Kidney (tissue), 13 donors: ENCODE measurements at regions not wholly inside any gene's neighbourhood (a gene's known extent, or its start where the extent isn't known, plus 50 kb on each side); places are given as distances from the start of the nearest gene placed in this dataset.

ENCODE experiments used
- DNase-seq, 5 donors: peaks; one replicate each; pipeline ENCODE4 v3.0.0-alpha.2; 2013 to 2020
- FAIRE-seq: peaks from 2 replicates; lab custom pipeline; 2012; peaks lifted over from hg19 to GRCh38; lab: Jason Lieb, UNC
- H3K27ac ChIP-seq, 2 donors: one replicate each; pipeline ENCODE4 v1.7.0; 2013; ENCODE audit warnings: low read depth in 2 of 2, low read length in 2 of 2, inconsistent platforms in 1 of 2
- H3K27me3 ChIP-seq: one replicate; pipeline ENCODE4 v1.7.1; 2013; ENCODE audit warnings: low read length, inconsistent platforms; ENCODE audit not compliant: control insufficient read depth, insufficient read depth
- H3K36me3 ChIP-seq, 3 donors: one replicate each; pipeline versions ENCODE4 v1.7.0 to v1.7.1; 2013; ENCODE audit warnings: low read length in 3 of 3, control low read depth in 1 of 3, inconsistent platforms in 1 of 3; ENCODE audit not compliant: insufficient read depth in 3 of 3, control insufficient read depth in 2 of 3
- H3K4me1 ChIP-seq, 3 donors: one replicate each; pipeline versions ENCODE4 v1.7.0 to v1.7.1; 2013; ENCODE audit warnings: low read length in 3 of 3, inconsistent platforms in 1 of 3, low read depth in 1 of 3; ENCODE audit not compliant: control insufficient read depth in 2 of 3, insufficient read depth in 2 of 3
- H3K4me3 ChIP-seq, 3 donors: one replicate each; pipeline versions ENCODE4 v1.7.0 to v1.8.1; 2013; ENCODE audit warnings: low read length in 3 of 3, control low read depth in 1 of 3, inconsistent platforms in 1 of 3
- H3K9ac ChIP-seq, 3 donors: one replicate each; pipeline versions ENCODE4 v1.7.0 to v1.7.1; 2013; ENCODE audit warnings: low read length in 3 of 3, control low read depth in 1 of 3, inconsistent platforms in 1 of 3
- H3K9me3 ChIP-seq, 3 donors: one replicate each; pipeline versions ENCODE4 v1.7.0 to v1.7.1; 2013; ENCODE audit warnings: low read length in 3 of 3, control low read depth in 1 of 3, inconsistent platforms in 1 of 3; ENCODE audit not compliant: control insufficient read depth in 2 of 3, insufficient read depth in 1 of 3
- CTCF ChIP-seq: IDR thresholded peaks from 3 replicates; pipeline ENCODE4 v1.5.1; 2012; ENCODE audit warnings: mild to moderate bottlenecking, moderate library complexity, borderline replicate concordance; ENCODE audit not compliant: insufficient read depth; ENCODE audit errors: extremely low read depth
- intact Hi-C: fragments of 100-400 bp; cut with DNase I; formaldehyde crosslinking; loops from one replicate; pipeline ENCODE4 v1.11.1; 2022
- donor health status: control.
- donor health status: control.
- donor health status: control.
- donor health status: control.
- donor health status: control.
- donor health status: DM: yes; HTN: yes; CAD: no.
- donor health status: Normal renal cell carcinoma (clear cell type).

- intact Hi-C loops = no loop called here
- no peak overlapping the region for H3K4me3 ChIP-seq
- no peak for TF ChIP-seq CTCF
- peaks cover 0 to 13% (median 6%) of the 10 kb centered on the region in 3 donors for H3K9me3 ChIP-seq
- FAIRE-seq (no peak), DNase-seq (peak in 1 of 5 donors; percentile 26)
- no peaks in the 10 kb centered on the region for H3K36me3 ChIP-seq
- H3K27me3 ChIP-seq = no peaks in the 10 kb centered on the region
- no peak overlapping the region for H3K9ac ChIP-seq
- H3K4me1 ChIP-seq = no peaks in the 10 kb centered on the region
- H3K27ac ChIP-seq = no peak overlapping the region
Observed at GRCh38 chr7:4428526-4428925, 253.6 kb upstream of the FOXK1 start.

GRCh38 chr7:4430227-4430626 lies 251.9 kb upstream of the FOXK1 start:
- H3K36me3 ChIP-seq = no peaks in the 10 kb centered on the region
- no peaks in the 10 kb centered on the region for H3K4me1 ChIP-seq
- TF ChIP-seq CTCF = no peak
- no peak for DNase-seq
- H3K9me3 ChIP-seq = peaks cover 0 to 12% (median 6%) of the 10 kb centered on the region in 3 donors
- FAIRE-seq = no peak
- H3K9ac ChIP-seq = no peak overlapping the region
- no peak overlapping the region for H3K4me3 ChIP-seq
- H3K27ac ChIP-seq = no peak overlapping the region
- intact Hi-C loops = no loop called here
- no peaks in the 10 kb centered on the region for H3K27me3 ChIP-seq

- TF ChIP-seq CTCF = no peak
- H3K4me1 ChIP-seq = no peaks in the 10 kb centered on the region
- H3K9ac ChIP-seq = no peak overlapping the region
- peaks cover 0 to 12% (median 6%) of the 10 kb centered on the region in 3 donors for H3K9me3 ChIP-seq
- DNase-seq (peak in 1 of 5 donors; percentile 30), FAIRE-seq (no peak)
- no peaks in the 10 kb centered on the region for H3K36me3 ChIP-seq
- H3K4me3 ChIP-seq = no peak overlapping the region
- no peak overlapping the region for H3K27ac ChIP-seq
- H3K27me3 ChIP-seq = no peaks in the 10 kb centered on the region
- intact Hi-C loops = no loop called here
Observed at GRCh38 chr7:4434306-4434705, 247.8 kb upstream of the FOXK1 start.

DNA sequence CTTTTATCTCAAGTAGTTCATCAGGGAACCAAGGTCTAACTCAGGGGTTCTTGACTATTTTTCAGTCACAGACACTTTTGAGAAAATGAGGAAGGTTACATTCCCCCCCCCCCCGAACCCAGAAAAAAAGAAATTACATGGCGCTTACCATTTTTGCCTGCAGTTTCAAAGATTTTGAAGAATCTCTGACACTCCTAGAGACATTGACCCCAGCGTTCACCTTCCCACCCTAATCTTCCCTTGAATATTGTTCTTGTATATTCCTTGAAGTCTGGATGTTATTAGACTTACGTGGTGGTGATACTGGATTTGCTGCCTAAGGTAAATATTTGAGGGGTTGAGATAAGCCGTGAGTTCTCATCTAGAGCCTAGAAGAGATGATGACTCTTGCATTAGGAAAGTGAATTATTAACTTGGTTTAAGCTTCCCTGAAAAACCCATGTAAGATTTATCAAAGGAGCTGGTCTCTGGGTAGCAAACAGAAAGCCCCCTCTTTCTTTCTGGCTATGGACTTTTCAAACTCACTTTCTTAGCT lies 245.7 kb upstream of the FOXK1 start:
- TF ChIP-seq CTCF = no peak
- Histone ChIP-seq H3K4me1 (no peaks in the 10 kb centered on the region), H3K4me3 (no peak overlapping the region), H3K27me3 (no peaks in the 10 kb centered on the region), H3K9me3 (no peaks in the 10 kb centered on the region), H3K9ac (no peak overlapping the region), H3K36me3 (no peaks in the 10 kb centered on the region), H3K27ac (no peak overlapping the region)
- FAIRE-seq (no peak), DNase-seq (no peak)
- intact Hi-C loops = no loop called here
